Lung (tissue), 11 donors: ENCODE measurements at regions not wholly inside any gene's neighbourhood (a gene's known extent, or its start where the extent isn't known, plus 50 kb on each side); places are given as distances from the start of the nearest gene placed in this dataset.

ENCODE experiments used
- ATAC-seq: fragments of 200-7000 bp; cut with Tn5 transposase; one replicate; pipeline ENCODE4 v1.9.1; 2020; ENCODE audit warnings: moderate number of reproducible peaks; ENCODE audit not compliant: insufficient read depth, low FRiP score
- DNase-seq, 3 donors: peaks; one replicate each; pipeline ENCODE4 v3.0.0-alpha.2; 2013 to 2017
- H3K27ac ChIP-seq, 2 donors: one replicate each; pipeline ENCODE4 v1.5.1; 2013; ENCODE audit warnings: mild to moderate bottlenecking in 2 of 2, moderate library complexity in 2 of 2, control low read depth in 1 of 2, inconsistent platforms in 1 of 2, low read depth in 1 of 2, low read length in 1 of 2
- H3K27me3 ChIP-seq, 3 donors: one replicate each; pipeline ENCODE4 v1.5.1; 2013; ENCODE audit warnings: low read length in 2 of 3; ENCODE audit not compliant: control insufficient read depth in 3 of 3, insufficient read depth in 3 of 3
- H3K36me3 ChIP-seq, 4 donors: one replicate each; pipeline ENCODE4 v1.5.1; 2013; ENCODE audit warnings: low read length in 4 of 4, mild to moderate bottlenecking in 1 of 4, moderate library complexity in 1 of 4; ENCODE audit not compliant: control insufficient read depth in 4 of 4, insufficient read depth in 4 of 4
- H3K4me1 ChIP-seq, 5 donors: one replicate each; pipeline ENCODE4 v1.5.1; 2013; ENCODE audit warnings: low read length in 5 of 5, mild to moderate bottlenecking in 2 of 5, moderate library complexity in 1 of 5; ENCODE audit not compliant: control insufficient read depth in 5 of 5, insufficient read depth in 5 of 5
- H3K4me3 ChIP-seq: one replicate; pipeline ENCODE4 v1.5.1; 2013; ENCODE audit warnings: mild to moderate bottlenecking, control low read depth, moderate library complexity
- H3K9ac ChIP-seq, 2 donors: one replicate each; pipeline ENCODE4 v1.5.1; 2013; ENCODE audit warnings: low read length in 2 of 2, control low read depth in 1 of 2; ENCODE audit not compliant: insufficient read depth in 1 of 2
- H3K9me3 ChIP-seq, 4 donors: one replicate each; pipeline ENCODE4 v1.5.1; 2013; ENCODE audit warnings: low read length in 3 of 4, mild to moderate bottlenecking in 1 of 4, moderate library complexity in 1 of 4; ENCODE audit not compliant: control insufficient read depth in 4 of 4, insufficient read depth in 3 of 4
- CTCF ChIP-seq: IDR thresholded peaks from 2 replicates; pipeline ENCODE4 v1.5.1; 2012; ENCODE audit warnings: mild to moderate bottlenecking; ENCODE audit errors: control extremely low read depth, extremely low read depth
- WGBS, 2 donors: extraction: QIAGEN DNeasy Blood & Tissue Kit; methylation state at CpG; one replicate each; pipeline ENCODE4 v1.1.7; 2013; 5-methylcytosine and 5-hydroxymethylcytosine counted together
- donor health status: control.
- donor health status: control.
- donor health status: Bipolar disorder and iron deficiency.
- donor health status: healthy.
- donor health status: DM: yes; HTN: yes; CAD: no.

- no peak for TF ChIP-seq CTCF
- no peaks in the 10 kb centered on the region for H3K9me3 ChIP-seq
Observed at GRCh38 chr14:53473480-53473879, 320.4 kb upstream of the DDHD1 start.

GRCh38 chr14:53472306-53472705 is 319.2 kb upstream of the DDHD1 start:
- H3K27me3 ChIP-seq = no peaks in the 10 kb centered on the region
- H3K9ac ChIP-seq = no peak overlapping the region
- no peak for TF ChIP-seq CTCF
- no peaks in the 10 kb centered on the region for H3K36me3 ChIP-seq
- no peaks in the 10 kb centered on the region for H3K9me3 ChIP-seq
- H3K4me3 ChIP-seq = no peak overlapping the region
- no peak overlapping the region for H3K27ac ChIP-seq
- no peak for ATAC-seq
- no peak for DNase-seq
- H3K4me1 ChIP-seq = peaks cover 0 to 13% (median 3%) of the 10 kb centered on the region in 5 donors

More at GRCh38 chr14:53473480-53473879, 320.4 kb upstream of the DDHD1 start:
- no peak overlapping the region for H3K4me3 ChIP-seq
- peaks cover 0 to 13% (median 3%) of the 10 kb centered on the region in 5 donors for H3K4me1 ChIP-seq
- 86 to 96% methylated on average over 1 of the region's 1 CpG for whole genome bisulfite sequencing, 2 donors
- ATAC-seq = no peak
- no peaks in the 10 kb centered on the region for H3K36me3 ChIP-seq
- H3K9ac ChIP-seq = no peak overlapping the region
- no peak overlapping the region for H3K27ac ChIP-seq
- H3K27me3 ChIP-seq = no peaks in the 10 kb centered on the region
- no peak for DNase-seq

- Histone ChIP-seq H3K9ac (no peak overlapping the region), H3K27me3 (no peaks in the 10 kb centered on the region), H3K9me3 (no peaks in the 10 kb centered on the region), H3K27ac (no peak overlapping the region), H3K4me1 (peaks cover 0 to 10% (median under 1%) of the 10 kb centered on the region in 5 donors), H3K36me3 (no peaks in the 10 kb centered on the region), H3K4me3 (no peak overlapping the region)
- no peak for TF ChIP-seq CTCF
- 82 to 85% methylated on average over 2 of the region's 2 CpGs for WGBS, 2 donors
- no peak for ATAC-seq
- no peak for DNase-seq
Observed at GRCh38 chr14:53470351-53471043, 317.4 kb upstream of the DDHD1 start.

- no peak overlapping the region for H3K4me3 ChIP-seq
- ATAC-seq = no peak
- H3K27me3 ChIP-seq = no peaks in the 10 kb centered on the region
- TF ChIP-seq CTCF = no peak
- no peak for DNase-seq
- H3K9ac ChIP-seq = no peak overlapping the region
- no peaks in the 10 kb centered on the region for H3K9me3 ChIP-seq
- no peaks in the 10 kb centered on the region for H3K36me3 ChIP-seq
- 87 to 91% methylated on average over 3 of the region's 3 CpGs for WGBS, 2 donors
- H3K4me1 ChIP-seq = peaks cover 0 to 4% (median 3%) of the 10 kb centered on the region in 5 donors
- H3K27ac ChIP-seq = no peak overlapping the region
Observed at GRCh38 chr14:53468876-53469275, 315.8 kb upstream of the DDHD1 start.
